HEK293 (cell line): ENCODE measurements at regions not wholly inside any gene's neighbourhood (a gene's known extent, or its start where the extent isn't known, plus 50 kb on each side); places are given as distances from the start of the nearest gene placed in this dataset.

Experiments
- CTCF ChIA-PET: fragments of 350-600 bp; formaldehyde crosslinking; extraction: SDS; loops from one replicate; lab custom pipeline; 2021; ENCODE audit warnings: antibody characterized with exemption; lab: Yijun Ruan, JAX
- POLR2A ChIA-PET: fragments of 300-600 bp; formaldehyde crosslinking; extraction: SDS; loops from one replicate; lab custom pipeline; 2020; ENCODE audit warnings: antibody characterized with exemption, inconsistent platforms; lab: Yijun Ruan, JAX
- H3K27ac ChIP-seq: fragments of 200-500 bp; sonication (Bioruptor generic); 2 replicates; pipeline ENCODE4 v1.5.1; 2014; ENCODE audit warnings: low read depth, low read length, control low read depth, inconsistent platforms; ENCODE audit errors: extremely low read depth
- H3K36me3 ChIP-seq, 2 experiments: fragments of 200-500 bp in 1 of 2; sonication (Bioruptor generic) in 1 of 2; 1 replicate in 1 of 2; 2 replicates in 1 of 2; pipeline ENCODE4 v1.5.1; 2014 to 2017; ENCODE audit warnings: inconsistent platforms in 2 of 2, low read length in 2 of 2; ENCODE audit not compliant: control insufficient read depth in 2 of 2, insufficient read depth in 1 of 2
- H3K4me1 ChIP-seq: fragments of 200-500 bp; sonication (Bioruptor generic); 2 replicates; pipeline ENCODE4 v1.5.1; 2014; ENCODE audit warnings: mild to moderate bottlenecking, low read length, inconsistent platforms; ENCODE audit not compliant: control insufficient read depth, insufficient read depth
- H3K4me3 ChIP-seq: 2 replicates; pipeline ENCODE4 v1.5.1; 2011; ENCODE audit warnings: low read depth, mild to moderate bottlenecking, control low read depth, low read length, moderate library complexity
- H3K9me3 ChIP-seq: fragments of 200-500 bp; sonication (Bioruptor generic); 2 replicates; pipeline ENCODE4 v1.5.1; 2014; ENCODE audit warnings: low read depth, low read length, inconsistent platforms; ENCODE audit not compliant: control insufficient read depth, insufficient read depth
- AEBP2 ChIP-seq: fragments of 450-650 bp; formaldehyde crosslinking; IDR thresholded peaks from 2 replicates; pipeline ENCODE4 v1.5.1; 2016; ENCODE audit warnings: missing biosample characterization, missing genetic modification characterization, borderline replicate concordance
- BCL11A ChIP-seq: fragments of 450-650 bp; formaldehyde crosslinking; IDR thresholded peaks from 2 replicates; pipeline ENCODE4 v1.5.1; 2016; ENCODE audit warnings: low read depth, missing biosample characterization, missing genetic modification characterization
- BCL11B ChIP-seq: fragments of 450-650 bp; formaldehyde crosslinking; IDR thresholded peaks from 2 replicates; pipeline ENCODE4 v1.5.1; 2016; ENCODE audit warnings: low read depth, missing biosample characterization, missing genetic modification characterization
- BCL6B ChIP-seq: fragments of 450-650 bp; formaldehyde crosslinking; IDR thresholded peaks from 2 replicates; pipeline ENCODE4 v1.5.1; 2017; ENCODE audit warnings: missing biosample characterization, missing genetic modification characterization
- HIC1 ChIP-seq: fragments of 450-650 bp; formaldehyde crosslinking; IDR thresholded peaks from 2 replicates; pipeline ENCODE4 v1.5.1; 2016; ENCODE audit warnings: missing biosample characterization, missing genetic modification characterization
- KLF17 ChIP-seq: fragments of 450-650 bp; formaldehyde crosslinking; IDR thresholded peaks from 2 replicates; pipeline ENCODE4 v1.5.1; 2016; ENCODE audit warnings: missing biosample characterization, missing genetic modification characterization
- PRDM2 ChIP-seq: fragments of 450-650 bp; formaldehyde crosslinking; IDR thresholded peaks from 2 replicates; pipeline ENCODE4 v1.5.1; 2016; ENCODE audit warnings: missing biosample characterization, missing genetic modification characterization, borderline replicate concordance
- SCRT2 ChIP-seq: fragments of 450-650 bp; formaldehyde crosslinking; IDR thresholded peaks from 2 replicates; pipeline ENCODE4 v1.5.1; 2016; ENCODE audit warnings: missing biosample characterization, missing genetic modification characterization
- ZBTB21 ChIP-seq: fragments of 450-650 bp; formaldehyde crosslinking; IDR thresholded peaks from 2 replicates; pipeline ENCODE4 v1.5.1; 2017; ENCODE audit warnings: missing biosample characterization, missing genetic modification characterization
- ZNF114 ChIP-seq: fragments of 450-650 bp; formaldehyde crosslinking; IDR thresholded peaks from 2 replicates; pipeline ENCODE4 v1.5.0; 2017; ENCODE audit warnings: missing biosample characterization, missing genetic modification characterization
- ZNF132 ChIP-seq: fragments of 450-650 bp; formaldehyde crosslinking; IDR thresholded peaks from 2 replicates; pipeline ENCODE4 v1.5.1; 2017; ENCODE audit warnings: missing biosample characterization, missing genetic modification characterization, borderline replicate concordance
- ZNF280D ChIP-seq: fragments of 450-650 bp; formaldehyde crosslinking; IDR thresholded peaks from 2 replicates; pipeline ENCODE4 v1.5.1; 2016; ENCODE audit warnings: missing biosample characterization, missing genetic modification characterization
- ZNF560 ChIP-seq: fragments of 450-650 bp; formaldehyde crosslinking; IDR thresholded peaks from 2 replicates; pipeline ENCODE4 v1.5.1; 2017; ENCODE audit warnings: missing biosample characterization, missing genetic modification characterization, borderline replicate concordance
- ZNF701 ChIP-seq: fragments of 450-650 bp; formaldehyde crosslinking; IDR thresholded peaks from 2 replicates; pipeline ENCODE4 v1.5.1; 2016; ENCODE audit warnings: missing biosample characterization, missing genetic modification characterization
- ZNF747 ChIP-seq: fragments of 450-650 bp; formaldehyde crosslinking; IDR thresholded peaks from 2 replicates; pipeline ENCODE4 v1.5.1; 2016; ENCODE audit warnings: missing biosample characterization, missing genetic modification characterization
- ZNF76 ChIP-seq: fragments of 450-650 bp; formaldehyde crosslinking; IDR thresholded peaks from 2 replicates; pipeline ENCODE4; 2016; ENCODE audit warnings: low read depth, missing biosample characterization, missing genetic modification characterization, borderline replicate concordance

- TF ChIP-seq ZNF76 (tag by site-specific recombination) (no peak), BCL6B (no peak), KLF17 (tag by site-specific recombination) (no peak), ZNF280D (tag by site-specific recombination) (no peak), PRDM2 (tag by site-specific recombination) (no peak), SCRT2 (no peak), ZNF132 (tag by site-specific recombination) (no peak), ZBTB21 (tag by site-specific recombination) (no peak), BCL11B (no peak), BCL11A (tag by site-specific recombination) (no peak), HIC1 (no peak), ZNF747 (no peak), ZNF560 (tag by site-specific recombination) (no peak), ZNF701 (no peak), AEBP2 (tag by site-specific recombination) (no peak), ZNF114 (tag by site-specific recombination) (no peak)
- TF ChIP-seq, all 188 proteins: peak for 0
- H3K4me3 ChIP-seq = no peak overlapping the region
- no peaks in the 10 kb centered on the region for H3K9me3 ChIP-seq
- no peaks in the 10 kb centered on the region for H3K4me1 ChIP-seq
- H3K36me3 ChIP-seq = no peaks in the 10 kb centered on the region
- CTCF ChIA-PET = interaction anchor here (0.5 to 5.0 kb wide), 4 partner anchors 64 to 1050 kb away, joined by 3 to 32 read pairs (median 6); no protein-coding TSS in a partner anchor
- POLR2A ChIA-PET = no interaction called here
- H3K27ac ChIP-seq = no peak overlapping the region
Observed at GRCh38 chr20:21569586-21569985, 55.7 kb upstream of the NKX2-2 start.
